ENCODE measurements at regions not wholly inside any gene's neighbourhood (a gene's known extent, or its start where the extent isn't known, plus 50 kb on each side); places are given as distances from the start of the nearest gene placed in this dataset.

GRCh38 chr6:131349199-131349598 lies 213.9 kb downstream of the AKAP7 start:
- H3K4ac ChIP-seq (replicated peaks; ENCODE audit: insufficient read length, low read depth, low read length), result peak overlapping the region; percentile 88
- H3K9me3 ChIP-seq (ENCODE audit: insufficient read depth in 2 of 2, low read depth in 1 of 2, low read length in 1 of 2), result no peaks in the 10 kb centered on the region
- H3K56ac ChIP-seq (replicated peaks; ENCODE audit: insufficient read length, low read depth, low read length), result no peak overlapping the region
- H4K5ac ChIP-seq (ENCODE audit: insufficient read length, low read depth, low read length), result no peak overlapping the region
- H2BK15ac ChIP-seq (ENCODE audit: low read length), result no peak overlapping the region
- no peaks in the 10 kb centered on the region for H3K79me2 ChIP-seq (ENCODE audit: control insufficient read depth in 1 of 2, insufficient read depth in 2 of 2, low read length in 2 of 2)
- H3K36me3 ChIP-seq (ENCODE audit: control insufficient read depth in 2 of 4, insufficient read depth in 4 of 4, low read length in 3 of 4), result peaks cover 0 to 5% (median 0%) of the 10 kb centered on the region in 4 experiments; a peak in 1 of 8 replicates
- H2BK12ac ChIP-seq (ENCODE audit: low read depth, low read length), result no peak overlapping the region; the same call in 1 of the 2 replicates
- H3K4me1 ChIP-seq (replicated peaks in 1 of 4; ENCODE audit: control insufficient read depth in 3 of 4, insufficient read depth in 4 of 4, low read length in 3 of 4), result peaks cover 2 to 5% (median 3%) of the 10 kb centered on the region in 4 experiments; a peak in 4 of 7 replicates
- H3K23me2 ChIP-seq (ENCODE audit: low read depth, low read length), result no peaks in the 10 kb centered on the region
- peak overlapping the region; percentile 66; the same call in 1 of the 2 replicates for H2BK20ac ChIP-seq (ENCODE audit: low read length)
- H3K4me3 ChIP-seq (ENCODE audit: extremely low read depth in 1 of 4, insufficient read depth in 2 of 4, low read depth in 3 of 4, low read length in 4 of 4), result no peak overlapping the region
- TF ChIP-seq POLR2AphosphoS5 (IDR thresholded peaks at IDR 0.05; ENCODE audit: low read depth, low read length) (no peak), BRCA1 (IDR thresholded peaks at IDR 0.05; ENCODE audit: low read depth, low read length) (no peak), KDM1A (IDR thresholded peaks at IDR 0.05; ENCODE audit: borderline replicate concordance, low read length) (no peak), RBBP5 (IDR thresholded peaks at IDR 0.05; ENCODE audit: borderline replicate concordance, low read depth, low read length) (no peak), TBP (IDR thresholded peaks at IDR 0.05; ENCODE audit: low read depth, low read length) (no peak), EGR1 (IDR thresholded peaks at IDR 0.05; ENCODE audit: borderline replicate concordance, low read depth, low read length) (no peak)
- no peaks in the 10 kb centered on the region for H4K20me1 ChIP-seq (replicated peaks in 1 of 2; ENCODE audit: control insufficient read depth in 1 of 2, insufficient read depth in 2 of 2, low read length in 2 of 2)
- H3K27me3 ChIP-seq (replicated peaks in 1 of 4; ENCODE audit: control insufficient read depth in 3 of 4, extremely low read depth in 1 of 4, insufficient read depth in 3 of 4, low read length in 3 of 4), result peaks cover 0 to 1% (median 0%) of the 10 kb centered on the region in 4 experiments; a peak in 1 of 7 replicates
- POLR2A ChIA-PET (ENCODE audit: partially characterized antibody), result interaction anchor here (0.8 kb wide), 1 partner anchor 40 kb away, joined by 3 read pairs; no protein-coding TSS in a partner anchor
- no peak overlapping the region for H3K23ac ChIP-seq (ENCODE audit: insufficient read length)
- H2BK120ac ChIP-seq (replicated peaks; ENCODE audit: low read depth, low read length), result no peak overlapping the region
- no peak overlapping the region for H2BK5ac ChIP-seq (ENCODE audit: low read depth, low read length)
- H4K8ac ChIP-seq (ENCODE audit: extremely low read depth, insufficient read depth, low read length), result no peak overlapping the region
- CTCF ChIA-PET (ENCODE audit: partially characterized antibody), result interaction anchor here (0.9 kb wide), 1 partner anchor 48 kb away, joined by 4 read pairs; no protein-coding TSS in a partner anchor
- H2AK5ac ChIP-seq (ENCODE audit: low read depth, low read length), result no peak overlapping the region
- H3K14ac ChIP-seq (ENCODE audit: insufficient read length), result no peak overlapping the region
- DNase-seq (ENCODE audit: low read depth in 1 of 2, low spot score in 2 of 2) (no peak), FAIRE-seq (no peak)
- H3K18ac ChIP-seq (ENCODE audit: extremely low read depth, low read length), result no peak overlapping the region
- no peak overlapping the region for H2AFZ ChIP-seq (ENCODE audit: low read length)
- H3K79me1 ChIP-seq (ENCODE audit: low read depth, low read length), result no peaks in the 10 kb centered on the region
- H3K27ac ChIP-seq (ENCODE audit: low read depth, low read length), result no peak overlapping the region
- no peak overlapping the region for H3K9ac ChIP-seq (replicated peaks in 1 of 4; ENCODE audit: extremely low read depth in 1 of 4, low read depth in 3 of 4, low read length in 3 of 4)
- WGBS, 2 experiments (ENCODE audit: extremely low coverage in 1 of 2, insufficient coverage in 1 of 2, insufficient read length in 1 of 2, insufficient replicate concordance in 2 of 2, low coverage in 1 of 2, low lambda C conversion rate in 2 of 2, missing lambda C conversion rate in 1 of 2), result 94% methylated on average over 1 of the region's 1 CpG; no CpG with 5 or more reads in 1 of the 2 experiments
- H3K4me2 ChIP-seq (ENCODE audit: insufficient read depth in 1 of 2, low read depth in 2 of 2, low read length in 2 of 2), result no peak overlapping the region
- H4K91ac ChIP-seq (replicated peaks; ENCODE audit: insufficient read length, low read length), result no peak overlapping the region
